ENCODE measurements at regions not wholly inside any gene's neighbourhood (a gene's known extent, or its start where the extent isn't known, plus 50 kb on each side); places are given as distances from the start of the nearest gene placed in this dataset.

DNA sequence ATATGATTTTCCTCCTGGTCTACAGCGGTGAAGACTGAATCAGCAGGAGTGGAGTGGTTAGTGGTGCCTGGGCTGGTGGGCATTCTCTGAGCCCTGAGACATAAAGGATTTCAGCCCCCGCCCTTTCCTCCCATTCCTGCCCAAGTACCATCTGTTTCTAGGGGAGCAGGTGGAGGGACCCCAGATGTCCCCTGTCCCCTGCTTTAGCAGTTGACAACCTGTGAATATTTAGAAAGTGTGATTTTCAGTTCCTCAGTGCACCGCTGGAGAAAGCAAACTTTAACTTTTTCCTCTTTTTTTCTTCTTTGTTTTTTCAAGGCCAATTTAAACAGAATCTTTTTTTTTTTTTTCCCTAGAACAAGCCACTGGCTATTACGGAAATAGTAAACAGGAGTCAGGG is 163.8 kb upstream of the MYL2 start:
- Mint-ChIP-seq H3K4me1 (no peaks in the 10 kb centered on the region), H3K4me3 (no peak overlapping the region), H3K36me3 (ENCODE audit: low read depth) (no peaks in the 10 kb centered on the region), H3K27me3 (ENCODE audit: low read depth) (peaks cover 10% of the 10 kb centered on the region), H3K9me3 (no peaks in the 10 kb centered on the region), H3K27ac (ENCODE audit: unreplicated experiment) (no peak overlapping the region)
- TF ChIP-seq, protein P1, sequence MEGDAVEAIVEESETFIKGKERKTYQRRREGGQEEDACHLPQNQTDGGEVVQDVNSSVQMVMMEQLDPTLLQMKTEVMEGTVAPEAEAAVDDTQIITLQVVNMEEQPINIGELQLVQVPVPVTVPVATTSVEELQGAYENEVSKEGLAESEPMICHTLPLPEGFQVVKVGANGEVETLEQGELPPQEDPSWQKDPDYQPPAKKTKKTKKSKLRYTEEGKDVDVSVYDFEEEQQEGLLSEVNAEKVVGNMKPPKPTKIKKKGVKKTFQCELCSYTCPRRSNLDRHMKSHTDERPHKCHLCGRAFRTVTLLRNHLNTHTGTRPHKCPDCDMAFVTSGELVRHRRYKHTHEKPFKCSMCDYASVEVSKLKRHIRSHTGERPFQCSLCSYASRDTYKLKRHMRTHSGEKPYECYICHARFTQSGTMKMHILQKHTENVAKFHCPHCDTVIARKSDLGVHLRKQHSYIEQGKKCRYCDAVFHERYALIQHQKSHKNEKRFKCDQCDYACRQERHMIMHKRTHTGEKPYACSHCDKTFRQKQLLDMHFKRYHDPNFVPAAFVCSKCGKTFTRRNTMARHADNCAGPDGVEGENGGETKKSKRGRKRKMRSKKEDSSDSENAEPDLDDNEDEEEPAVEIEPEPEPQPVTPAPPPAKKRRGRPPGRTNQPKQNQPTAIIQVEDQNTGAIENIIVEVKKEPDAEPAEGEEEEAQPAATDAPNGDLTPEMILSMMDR (conservative IDR thresholded peaks at IDR 0.05), result no peak
- DNase-seq (ENCODE audit: low read depth, low spot score), result no peak

DNA sequence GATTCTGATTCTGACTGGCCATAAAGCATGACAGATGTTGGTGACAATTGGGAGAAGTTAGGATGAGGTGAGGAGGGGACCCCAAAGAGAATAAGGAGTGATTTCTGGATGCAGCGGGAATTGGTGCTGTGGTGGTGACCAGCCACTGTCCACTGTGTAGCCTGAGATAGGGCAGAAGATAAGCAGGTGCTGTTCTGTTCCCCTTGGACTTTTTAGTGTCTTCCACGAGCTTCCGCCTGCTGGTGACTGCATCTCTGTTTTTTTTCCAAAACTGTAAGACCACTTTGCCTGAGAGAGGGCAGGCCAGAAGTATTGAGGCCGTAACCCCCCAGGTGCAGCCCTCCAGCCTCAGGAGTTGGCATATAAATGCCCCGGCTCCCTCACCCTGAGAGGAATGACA is 161.2 kb upstream of the MYL2 start:
- no peak for DNase-seq (ENCODE audit: low read depth, low spot score)
- Mint-ChIP-seq H3K4me1 (peaks cover 4% of the 10 kb centered on the region), H3K4me3 (no peak overlapping the region), H3K27me3 (ENCODE audit: low read depth) (peaks cover 8% of the 10 kb centered on the region), H3K36me3 (ENCODE audit: low read depth) (no peaks in the 10 kb centered on the region), H3K9me3 (no peaks in the 10 kb centered on the region), H3K27ac (ENCODE audit: unreplicated experiment) (no peak overlapping the region)
- TF ChIP-seq, protein P1 (conservative IDR thresholded peaks at IDR 0.05), result no peak

DNA sequence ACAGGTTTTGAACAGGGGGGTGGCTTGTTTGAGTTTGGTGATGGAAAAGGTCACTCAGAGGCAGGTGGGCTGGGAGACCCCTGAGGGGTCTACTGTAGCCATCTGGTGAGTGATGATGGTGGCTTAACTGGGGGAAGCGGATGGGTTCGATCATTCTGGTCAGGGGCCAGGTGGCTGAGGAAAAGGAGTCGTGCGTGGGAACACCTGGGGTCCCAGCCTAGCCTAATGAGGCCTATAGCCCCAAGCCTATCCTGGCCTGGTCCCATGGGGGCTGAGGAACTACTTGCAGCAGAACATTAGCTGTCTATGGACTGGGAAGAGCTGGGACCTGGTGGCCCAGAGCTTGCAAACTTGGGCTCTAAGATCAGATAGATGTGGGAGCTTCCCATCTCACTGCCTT is 158.4 kb upstream of the MYL2 start:
- no peaks in the 10 kb centered on the region for H3K9me3 Mint-ChIP-seq
- H3K4me3 Mint-ChIP-seq, result no peak overlapping the region
- peaks cover 4% of the 10 kb centered on the region for H3K27me3 Mint-ChIP-seq (ENCODE audit: low read depth)
- peaks cover 5% of the 10 kb centered on the region for H3K4me1 Mint-ChIP-seq
- DNase-seq (ENCODE audit: low read depth, low spot score), result no peak
- H3K27ac Mint-ChIP-seq (ENCODE audit: unreplicated experiment), result no peak overlapping the region
- TF ChIP-seq, protein P1 (conservative IDR thresholded peaks at IDR 0.05), result no peak
- no peaks in the 10 kb centered on the region for H3K36me3 Mint-ChIP-seq (ENCODE audit: low read depth)

DNA sequence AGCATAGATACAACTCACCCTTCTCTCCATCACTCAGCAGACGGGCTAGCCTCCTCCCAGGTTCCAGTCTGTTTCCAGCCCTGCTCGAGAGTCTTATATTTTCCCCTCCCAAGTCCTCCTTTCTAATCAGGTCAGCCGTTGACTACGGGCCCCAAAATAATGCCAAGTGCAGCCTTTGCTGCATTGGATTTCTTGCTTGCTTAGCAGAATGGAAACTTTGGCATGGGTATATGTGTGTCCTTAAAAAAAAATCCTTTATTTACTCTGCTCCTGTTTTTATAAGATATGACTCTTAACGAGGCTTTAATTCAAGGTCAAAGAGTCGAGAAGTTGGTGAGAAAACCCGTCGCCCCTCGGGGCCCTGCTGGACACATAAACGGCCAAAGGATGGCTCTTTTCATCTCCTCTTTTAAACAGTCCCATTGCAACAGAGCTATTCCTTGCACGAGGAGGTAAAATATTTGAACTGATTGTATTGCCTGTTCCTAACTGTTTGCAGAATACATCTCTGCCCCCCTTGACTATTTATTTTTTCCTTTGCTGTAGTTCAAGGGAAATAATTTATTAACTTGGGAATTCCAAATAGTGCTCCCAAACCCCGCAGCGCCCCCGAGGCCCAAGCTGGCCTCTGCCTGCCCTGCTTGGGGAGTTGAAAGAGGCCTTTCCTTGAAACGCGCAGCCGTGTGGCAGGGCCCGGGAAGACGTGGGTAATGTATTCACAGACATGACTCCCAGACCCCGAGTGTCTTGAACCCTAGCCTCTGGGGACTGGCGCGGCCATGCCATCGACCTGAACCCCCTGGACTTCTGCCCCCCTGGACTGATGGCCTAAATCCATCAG is 156.5 kb upstream of the MYL2 start:
- Mint-ChIP-seq H3K36me3 (ENCODE audit: low read depth) (no peaks in the 10 kb centered on the region), H3K9me3 (no peaks in the 10 kb centered on the region), H3K27ac (ENCODE audit: unreplicated experiment) (no peak overlapping the region), H3K27me3 (ENCODE audit: low read depth) (no peaks in the 10 kb centered on the region), H3K4me1 (peaks cover 14% of the 10 kb centered on the region), H3K4me3 (no peak overlapping the region)
- DNase-seq (ENCODE audit: low read depth, low spot score), result no peak
- TF ChIP-seq, protein P1 (conservative IDR thresholded peaks at IDR 0.05), result no peak

DNA sequence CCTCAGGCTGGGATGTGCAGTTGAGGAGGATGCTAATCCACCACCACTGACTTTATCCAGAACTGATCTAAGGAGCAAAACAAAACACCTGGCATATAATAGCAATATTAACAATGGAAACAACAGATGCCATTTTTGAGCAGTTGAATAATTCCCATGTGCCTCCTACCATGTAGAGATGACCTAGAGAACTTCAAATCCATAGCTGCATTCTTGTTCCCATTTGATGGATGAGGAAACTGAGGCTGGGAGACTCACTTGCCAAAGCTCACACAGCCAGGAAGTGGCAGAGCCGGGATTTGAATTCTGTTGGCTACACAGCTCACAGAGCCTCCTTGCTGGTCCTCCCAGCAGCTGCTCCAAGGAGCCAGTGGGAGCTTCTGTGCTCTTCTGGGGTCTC is 155.8 kb upstream of the MYL2 start:
- Mint-ChIP-seq H3K27me3 (ENCODE audit: low read depth) (no peaks in the 10 kb centered on the region), H3K4me1 (peaks cover 14% of the 10 kb centered on the region), H3K36me3 (ENCODE audit: low read depth) (no peaks in the 10 kb centered on the region), H3K4me3 (no peak overlapping the region), H3K27ac (ENCODE audit: unreplicated experiment) (no peak overlapping the region), H3K9me3 (no peaks in the 10 kb centered on the region)
- DNase-seq (ENCODE audit: low read depth, low spot score), result no peak
- TF ChIP-seq, protein P1 (conservative IDR thresholded peaks at IDR 0.05), result no peak

Measured in neural crest cell (in vitro differentiated cells).